ENCODE measurements at regions not wholly inside any gene's neighbourhood (a gene's known extent, or its start where the extent isn't known, plus 50 kb on each side); places are given as distances from the start of the nearest gene placed in this dataset.

- TF ChIP-seq MYBL2 (IDR thresholded peaks at IDR 0.05; ENCODE audit: low read depth): no peak
- no peak for TF ChIP-seq MYBL2 (CRISPR knock-in tag; IDR thresholded peaks at IDR 0.05; ENCODE audit: borderline replicate concordance)
- TF ChIP-seq RNF219 (CRISPR knock-in tag; IDR thresholded peaks at IDR 0.05): no peak
- no peak for TF ChIP-seq CHCHD3 (CRISPR knock-in tag; IDR thresholded peaks at IDR 0.05)
- peak; percentile 86 for TF ChIP-seq EP400 (IDR thresholded peaks at IDR 0.05)
- no peak for TF ChIP-seq HOMEZ (CRISPR knock-in tag; IDR thresholded peaks at IDR 0.05)
- no peak for TF ChIP-seq RREB1 (CRISPR knock-in tag; IDR thresholded peaks at IDR 0.05)
- TF ChIP-seq ZNF311 (CRISPR knock-in tag; IDR thresholded peaks at IDR 0.05): peak; percentile 71; the same call in 1 of the 2 replicates
- TF ChIP-seq JUND (IDR thresholded peaks at IDR 0.05; ENCODE audit: borderline replicate concordance, low read depth, low read length): peak; percentile 97
- TF ChIP-seq JUND (tag; IDR thresholded peaks at IDR 0.05; ENCODE audit: borderline replicate concordance, low read depth, low read length): peak; percentile 95
- TF ChIP-seq OTX1 (CRISPR knock-in tag; IDR thresholded peaks at IDR 0.05): 0 out of 2 replicates have a peak, but pooled peaks have one; percentile 16
- TF ChIP-seq NR0B1 (IDR thresholded peaks at IDR 0.05; ENCODE audit: partially characterized antibody): no peak
- no peak for TF ChIP-seq ARHGAP35 (IDR thresholded peaks at IDR 0.05; ENCODE audit: partially characterized antibody)
- peak in 1 of 2 experiments; percentile 9 for TF ChIP-seq NCOA2 (IDR thresholded peaks at IDR 0.05; ENCODE audit: partially characterized antibody in 2 of 2)
Observed at GRCh38 chr1:219088778-219089557, 84.7 kb upstream of the LYPLAL1 start (continued).
